IPS DF 4.7 (cell line): ENCODE measurements at regions not wholly inside any gene's neighbourhood (a gene's known extent, or its start where the extent isn't known, plus 50 kb on each side); places are given as distances from the start of the nearest gene placed in this dataset.

Source experiments
- DNase-seq: peaks from one replicate; pipeline ENCODE4 v3.0.0-alpha.2; 2013; ENCODE audit warnings: low spot score; ENCODE audit errors: extremely low read depth

- no peak for DNase-seq
Observed at GRCh38 chr18:10056506-10056905, 142.7 kb downstream of the VAPA start.

GRCh38 chr18:10057401-10057893, 143.6 kb downstream of the VAPA start:
- DNase-seq: no peak

- no peak for DNase-seq
Observed at GRCh38 chr18:10057894-10058791, 144.3 kb downstream of the VAPA start.

GRCh38 chr18:10059610-10060468, 146.0 kb downstream of the VAPA start:
- no peak for DNase-seq

- no peak for DNase-seq
Observed at GRCh38 chr18:10060469-10060782, 146.6 kb downstream of the VAPA start.

- DNase-seq: no peak
Observed at GRCh38 chr18:10060841-10061240, 147.0 kb downstream of the VAPA start.

- no peak for DNase-seq
Observed at GRCh38 chr18:10061566-10062140, 147.8 kb downstream of the VAPA start.

GRCh38 chr18:10062302-10063300, 148.8 kb downstream of the VAPA start:
- DNase-seq: no peak

- no peak for DNase-seq
Observed at GRCh38 chr18:10063489-10063888, 149.7 kb downstream of the VAPA start.

GRCh38 chr18:10064267-10064666, 150.5 kb downstream of the VAPA start:
- DNase-seq: no peak

GRCh38 chr18:10065296-10065695, 151.5 kb downstream of the VAPA start:
- DNase-seq: no peak

GRCh38 chr18:10067670-10068659, 154.1 kb downstream of the VAPA start:
- no peak for DNase-seq

GRCh38 chr18:10068766-10069567, 155.2 kb downstream of the VAPA start:
- no peak for DNase-seq

- no peak for DNase-seq
Observed at GRCh38 chr18:10070561-10071000, 156.8 kb downstream of the VAPA start.

- no peak for DNase-seq
Observed at GRCh38 chr18:10072671-10073175, 158.9 kb downstream of the VAPA start.

- no peak for DNase-seq
Observed at GRCh38 chr18:10074110-10074509, 160.3 kb downstream of the VAPA start.

GRCh38 chr18:10074728-10075127, 160.9 kb downstream of the VAPA start:
- no peak for DNase-seq

GRCh38 chr18:10076502-10077030, 162.8 kb downstream of the VAPA start:
- no peak for DNase-seq
